HepG2 (cell line): ENCODE measurements at regions not wholly inside any gene's neighbourhood (a gene's known extent, or its start where the extent isn't known, plus 50 kb on each side); places are given as distances from the start of the nearest gene placed in this dataset.

Source experiments
- ATF7 ChIP-seq, 2 experiments: fragments of 450-650 bp in 1 of 2; sonication (generic) in 1 of 2; formaldehyde crosslinking in 1 of 2; IDR thresholded peaks; 2 replicates each; pipeline versions ENCODE4 v1.4.0 to v1.6.1; 2016 to 2020; ENCODE audit warnings: antibody characterized with exemption in 1 of 2, mild to moderate bottlenecking in 1 of 2, missing genetic modification reagents in 1 of 2
- BRD4 ChIP-seq: sonication (generic); formaldehyde crosslinking; IDR thresholded peaks from 2 replicates; pipeline ENCODE4 v1.4.0; 2020; ENCODE audit warnings: missing genetic modification reagents
- DDIT3 ChIP-seq: sonication (generic); formaldehyde crosslinking; IDR thresholded peaks from 2 replicates; pipeline ENCODE4 v1.4.0; 2020; ENCODE audit warnings: mild to moderate bottlenecking, missing genetic modification reagents
- FOSL2 ChIP-seq: sonication (generic); formaldehyde crosslinking; IDR thresholded peaks from 2 replicates; pipeline ENCODE4 v1.4.0; 2020; ENCODE audit warnings: missing genetic modification reagents
- GABPA ChIP-seq, 2 experiments: IDR thresholded peaks; 2 replicates each; pipeline ENCODE4 v1.6.1; 2011 to 2016; ENCODE audit warnings: low read depth in 2 of 2, low read length in 1 of 2, missing biosample characterization in 1 of 2, missing genetic modification characterization in 1 of 2
- GZF1 ChIP-seq: sonication (generic); formaldehyde crosslinking; IDR thresholded peaks from 2 replicates; pipeline ENCODE4 v1.5.1; 2020; ENCODE audit warnings: mild to moderate bottlenecking, missing genetic modification reagents
- HNRNPL ChIP-seq: fragments of 200-400 bp; formaldehyde crosslinking; IDR thresholded peaks from 2 replicates; pipeline ENCODE4 v1.6.1; 2017; ENCODE audit warnings: mild to moderate bottlenecking, low read depth, low read length
- HOMEZ ChIP-seq: IDR thresholded peaks from 2 replicates; pipeline ENCODE4 v1.6.1; 2016; ENCODE audit warnings: low read depth
- ISL2 ChIP-seq: sonication (generic); formaldehyde crosslinking; IDR thresholded peaks from 2 replicates; pipeline ENCODE4 v1.5.0; 2020; ENCODE audit warnings: missing genetic modification reagents
- KDM3A ChIP-seq: IDR thresholded peaks from 2 replicates; pipeline ENCODE4 v1.6.1; 2018; ENCODE audit warnings: low read depth, missing compliant biosample characterization
- MAFG ChIP-seq: sonication (generic); formaldehyde crosslinking; IDR thresholded peaks from 2 replicates; pipeline ENCODE4 v1.5.1; 2020; ENCODE audit warnings: mild to moderate bottlenecking, missing genetic modification reagents
- MEF2D ChIP-seq: sonication (generic); formaldehyde crosslinking; IDR thresholded peaks from 2 replicates; pipeline ENCODE4 v1.5.1; 2020; ENCODE audit warnings: mild to moderate bottlenecking, missing genetic modification reagents
- NFE2L1 ChIP-seq: sonication (generic); formaldehyde crosslinking; IDR thresholded peaks from 2 replicates; pipeline ENCODE4 v1.4.0; 2020; ENCODE audit warnings: missing genetic modification reagents, mild to moderate bottlenecking, borderline replicate concordance
- NFKBIZ ChIP-seq: IDR thresholded peaks from 2 replicates; pipeline ENCODE4 v1.6.1; 2018; ENCODE audit warnings: missing genetic modification reagents, missing compliant biosample characterization
- RXRA ChIP-seq: sonication (generic); formaldehyde crosslinking; IDR thresholded peaks from 2 replicates; pipeline ENCODE4 v1.5.1; 2020; ENCODE audit warnings: missing genetic modification reagents
- SPEN ChIP-seq: sonication (generic); formaldehyde crosslinking; IDR thresholded peaks from 2 replicates; pipeline ENCODE4 v1.5.1; 2020; ENCODE audit warnings: low read depth, mild to moderate bottlenecking, missing genetic modification reagents
- SRSF9 ChIP-seq: fragments of 200-400 bp; formaldehyde crosslinking; IDR thresholded peaks from 2 replicates; pipeline ENCODE4 v1.6.1; 2018; ENCODE audit warnings: borderline replicate concordance, mild to moderate bottlenecking, low read depth, low read length; ENCODE audit not compliant: insufficient read depth, poor library complexity, severe bottlenecking
- ZBTB7B ChIP-seq: sonication (generic); formaldehyde crosslinking; IDR thresholded peaks from 2 replicates; pipeline ENCODE4 v1.4.0; 2020; ENCODE audit warnings: missing genetic modification reagents
- ZNF281 ChIP-seq: sonication (generic); formaldehyde crosslinking; IDR thresholded peaks from 2 replicates; pipeline ENCODE4 v1.4.0; 2020; ENCODE audit warnings: missing genetic modification reagents, borderline replicate concordance
- ZNF597 ChIP-seq: sonication (generic); formaldehyde crosslinking; IDR thresholded peaks from 2 replicates; pipeline ENCODE4 v1.5.0; 2020; ENCODE audit warnings: missing genetic modification reagents
- ZNF672 ChIP-seq: sonication (generic); formaldehyde crosslinking; IDR thresholded peaks from 2 replicates; pipeline ENCODE4 v1.8.1; 2022; ENCODE audit warnings: missing genetic modification reagents
- ZNF674 ChIP-seq: sonication (generic); formaldehyde crosslinking; IDR thresholded peaks from 2 replicates; pipeline ENCODE4 v1.5.0; 2020; ENCODE audit warnings: low read depth, mild to moderate bottlenecking, missing genetic modification reagents
- TF ChIP-seq, protein P1 (sequence below): sonication (generic); formaldehyde crosslinking; IDR thresholded peaks from 2 replicates; pipeline ENCODE4 v1.5.1; 2020; ENCODE audit warnings: missing genetic modification reagents, mild to moderate bottlenecking, borderline replicate concordance

GRCh38 chrX:20477219-20477618, 210.5 kb upstream of the RPS6KA3 start (continued):
- TF ChIP-seq RXRA (CRISPR knock-in tag) (no peak; the same call in 1 of the 2 replicates), FOSL2 (CRISPR knock-in tag) (no peak), DDIT3 (CRISPR knock-in tag) (no peak), NFE2L1 (CRISPR knock-in tag) (no peak), MEF2D (CRISPR knock-in tag) (0 out of 2 replicates have a peak, but pooled peaks have one; percentile 22), GABPA (IDR thresholded peaks at IDR 0.05; ENCODE audit: low read depth, low read length) (no peak), GABPA (CRISPR knock-in tag; IDR thresholded peaks at IDR 0.05; ENCODE audit: low read depth) (peak; percentile 48; the same call in 1 of the 2 replicates), ZBTB7B (no peak), HOMEZ (CRISPR knock-in tag) (no peak), SPEN (CRISPR knock-in tag) (no peak), SRSF9 (no peak), GZF1 (CRISPR knock-in tag) (no peak), ZNF281 (CRISPR knock-in tag) (no peak), ISL2 (CRISPR knock-in tag) (peak; percentile 94), MAFG (no peak), BRD4 (CRISPR knock-in tag) (peak; percentile 69; the same call in 1 of the 2 replicates), NFKBIZ (CRISPR knock-in tag) (no peak), ATF7 (IDR thresholded peaks at IDR 0.05) (no peak), ATF7 (CRISPR knock-in tag; IDR thresholded peaks at IDR 0.05) (no peak), HNRNPL (no peak), ZNF672 (CRISPR knock-in tag) (no peak), ZNF597 (CRISPR knock-in tag) (no peak), ZNF674 (CRISPR knock-in tag) (no peak), KDM3A (CRISPR knock-in tag) (no peak)
- TF ChIP-seq, protein P1, sequence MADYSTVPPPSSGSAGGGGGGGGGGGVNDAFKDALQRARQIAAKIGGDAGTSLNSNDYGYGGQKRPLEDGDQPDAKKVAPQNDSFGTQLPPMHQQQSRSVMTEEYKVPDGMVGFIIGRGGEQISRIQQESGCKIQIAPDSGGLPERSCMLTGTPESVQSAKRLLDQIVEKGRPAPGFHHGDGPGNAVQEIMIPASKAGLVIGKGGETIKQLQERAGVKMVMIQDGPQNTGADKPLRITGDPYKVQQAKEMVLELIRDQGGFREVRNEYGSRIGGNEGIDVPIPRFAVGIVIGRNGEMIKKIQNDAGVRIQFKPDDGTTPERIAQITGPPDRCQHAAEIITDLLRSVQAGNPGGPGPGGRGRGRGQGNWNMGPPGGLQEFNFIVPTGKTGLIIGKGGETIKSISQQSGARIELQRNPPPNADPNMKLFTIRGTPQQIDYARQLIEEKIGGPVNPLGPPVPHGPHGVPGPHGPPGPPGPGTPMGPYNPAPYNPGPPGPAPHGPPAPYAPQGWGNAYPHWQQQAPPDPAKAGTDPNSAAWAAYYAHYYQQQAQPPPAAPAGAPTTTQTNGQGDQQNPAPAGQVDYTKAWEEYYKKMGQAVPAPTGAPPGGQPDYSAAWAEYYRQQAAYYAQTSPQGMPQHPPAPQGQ: no peak
